Breast epithelium (tissue), 3 donors: ENCODE measurements at regions not wholly inside any gene's neighbourhood (a gene's known extent, or its start where the extent isn't known, plus 50 kb on each side); places are given as distances from the start of the nearest gene placed in this dataset.

ENCODE experiments used
- CTCF ChIP-seq, 3 donors: fragments of 450-650 bp; IDR thresholded peaks; one replicate each; pipeline ENCODE4 v1.5.1; 2016 to 2017; ENCODE audit warnings: antibody characterized with exemption in 3 of 3, mild to moderate bottlenecking in 3 of 3, moderate library complexity in 3 of 3
- POLR2A ChIP-seq: fragments of 450-650 bp; IDR thresholded peaks from one replicate; pipeline ENCODE4 v1.6.1; 2016; ENCODE audit warnings: antibody characterized with exemption, mild to moderate bottlenecking, moderate library complexity

GRCh38 chr10:107436568-107436967 is 272.1 kb upstream of the SORCS1 start:
- TF ChIP-seq CTCF (IDR thresholded peaks at IDR 0.05) (no peak), POLR2A (no peak)
